NCI-H146 treated with DMSO at 0.1 percent for 48 hours (cell line): ENCODE measurements at regions not wholly inside any gene's neighbourhood (a gene's known extent, or its start where the extent isn't known, plus 50 kb on each side); places are given as distances from the start of the nearest gene placed in this dataset.

Experiments used
- DNase-seq: peaks from one replicate; lab custom pipeline; 2025; ENCODE audit not compliant: unreplicated experiment; lab: John Stamatoyannopoulos, UW

GRCh38 chr22:47334601-47335000 lies 572.2 kb downstream of the TBC1D22A start:
- DNase-seq = no peak

GRCh38 chr22:47333625-47334024 lies 571.2 kb downstream of the TBC1D22A start:
- no peak for DNase-seq

- DNase-seq = no peak
These were observed 570.0 kb downstream of the TBC1D22A start for GRCh38 chr22:47332246-47332980.

- no peak for DNase-seq
These were observed 569.3 kb downstream of the TBC1D22A start for GRCh38 chr22:47331750-47332149.

- no peak for DNase-seq
These were observed 567.5 kb downstream of the TBC1D22A start for GRCh38 chr22:47329727-47330650.

GRCh38 chr22:47328550-47329243 lies 566.2 kb downstream of the TBC1D22A start:
- DNase-seq = no peak

- no peak for DNase-seq
These were observed 564.8 kb downstream of the TBC1D22A start for GRCh38 chr22:47327241-47327640.

GRCh38 chr22:47325249-47325648 lies 562.8 kb downstream of the TBC1D22A start:
- no peak for DNase-seq

- DNase-seq = no peak
These were observed 562.1 kb downstream of the TBC1D22A start for GRCh38 chr22:47324435-47324990.

GRCh38 chr22:47323518-47323917 lies 561.1 kb downstream of the TBC1D22A start:
- no peak for DNase-seq

- no peak for DNase-seq
These were observed 560.4 kb downstream of the TBC1D22A start for GRCh38 chr22:47322854-47323253.

GRCh38 chr22:47320560-47320959 lies 558.1 kb downstream of the TBC1D22A start:
- DNase-seq = no peak

GRCh38 chr22:47318041-47318737 lies 555.7 kb downstream of the TBC1D22A start:
- no peak for DNase-seq

- DNase-seq = no peak
These were observed 553.5 kb downstream of the TBC1D22A start for GRCh38 chr22:47315862-47316419.

- no peak for DNase-seq
These were observed 548.2 kb downstream of the TBC1D22A start for GRCh38 chr22:47310601-47311000.

- DNase-seq = no peak
These were observed 547.5 kb downstream of the TBC1D22A start for GRCh38 chr22:47309946-47310345.

- DNase-seq = no peak
These were observed 547.0 kb downstream of the TBC1D22A start for GRCh38 chr22:47309476-47309875.

- DNase-seq = no peak
These were observed 546.4 kb downstream of the TBC1D22A start for GRCh38 chr22:47308886-47309285.

GRCh38 chr22:47307822-47308221 lies 545.4 kb downstream of the TBC1D22A start:
- no peak for DNase-seq

- DNase-seq = no peak
These were observed 544.9 kb downstream of the TBC1D22A start for GRCh38 chr22:47307326-47307725.
